Esophagus muscularis mucosa (tissue), 4 donors: ENCODE measurements at regions not wholly inside any gene's neighbourhood (a gene's known extent, or its start where the extent isn't known, plus 50 kb on each side); places are given as distances from the start of the nearest gene placed in this dataset.

Experiments used
- EP300 ChIP-seq: sonication (generic); formaldehyde crosslinking; IDR thresholded peaks from one replicate; pipeline ENCODE4 v1.6.1; 2017; ENCODE audit warnings: antibody characterized with exemption
- POLR2A ChIP-seq: fragments of 450-650 bp; IDR thresholded peaks from one replicate; pipeline ENCODE4 v1.6.1; 2017; ENCODE audit warnings: antibody characterized with exemption, moderate library complexity, mild to moderate bottlenecking, low read depth
- TF ChIP-seq, protein P1 (sequence below), 3 experiments: fragments of 200-600 bp in 2 of 3; fragments of 450-650 bp in 1 of 3; sonication (generic) in 2 of 3; IDR thresholded peaks; one replicate each; pipeline ENCODE4 v1.5.1; 2017 to 2019; ENCODE audit warnings: antibody characterized with exemption in 3 of 3, mild to moderate bottlenecking in 2 of 3, moderate library complexity in 1 of 3

DNA sequence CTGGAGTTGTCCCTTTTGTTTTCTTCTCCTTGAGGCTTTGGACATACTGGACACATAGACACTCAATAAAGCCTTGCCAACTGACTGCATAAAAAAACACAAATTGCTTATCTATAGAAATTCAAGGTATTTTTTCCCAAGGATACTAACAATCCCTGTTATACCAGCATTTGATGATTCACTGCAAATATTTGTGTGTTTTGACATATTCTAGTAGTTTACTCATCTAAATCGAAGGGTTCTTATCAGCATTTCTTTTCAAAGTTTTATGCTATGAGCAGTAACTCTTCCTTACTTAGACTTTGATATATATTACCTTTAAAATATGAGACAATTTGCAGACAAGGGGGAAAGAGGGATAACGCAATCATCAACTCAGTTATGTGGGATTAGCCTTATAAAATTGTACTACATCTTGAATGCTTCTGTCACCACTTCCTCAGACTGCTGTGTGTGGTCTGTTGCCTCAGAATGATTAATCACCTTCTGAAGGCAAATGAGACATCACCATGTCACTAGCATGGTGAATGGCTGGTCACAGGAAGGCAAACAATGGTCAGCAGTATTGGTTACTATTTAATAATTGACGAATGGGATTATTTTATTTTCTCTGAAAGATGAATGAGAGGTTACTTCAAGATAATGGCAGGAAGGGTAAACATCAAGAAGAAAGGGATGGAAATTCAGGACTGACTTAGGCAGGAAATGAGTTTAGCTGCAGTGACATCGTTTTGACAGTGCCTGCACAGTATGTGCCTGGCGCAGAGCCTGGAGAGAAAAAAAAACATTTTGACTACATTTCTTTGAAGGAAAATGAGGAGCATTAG is 544.3 kb upstream of the CNKSR2 start:
- TF ChIP-seq, protein P1, sequence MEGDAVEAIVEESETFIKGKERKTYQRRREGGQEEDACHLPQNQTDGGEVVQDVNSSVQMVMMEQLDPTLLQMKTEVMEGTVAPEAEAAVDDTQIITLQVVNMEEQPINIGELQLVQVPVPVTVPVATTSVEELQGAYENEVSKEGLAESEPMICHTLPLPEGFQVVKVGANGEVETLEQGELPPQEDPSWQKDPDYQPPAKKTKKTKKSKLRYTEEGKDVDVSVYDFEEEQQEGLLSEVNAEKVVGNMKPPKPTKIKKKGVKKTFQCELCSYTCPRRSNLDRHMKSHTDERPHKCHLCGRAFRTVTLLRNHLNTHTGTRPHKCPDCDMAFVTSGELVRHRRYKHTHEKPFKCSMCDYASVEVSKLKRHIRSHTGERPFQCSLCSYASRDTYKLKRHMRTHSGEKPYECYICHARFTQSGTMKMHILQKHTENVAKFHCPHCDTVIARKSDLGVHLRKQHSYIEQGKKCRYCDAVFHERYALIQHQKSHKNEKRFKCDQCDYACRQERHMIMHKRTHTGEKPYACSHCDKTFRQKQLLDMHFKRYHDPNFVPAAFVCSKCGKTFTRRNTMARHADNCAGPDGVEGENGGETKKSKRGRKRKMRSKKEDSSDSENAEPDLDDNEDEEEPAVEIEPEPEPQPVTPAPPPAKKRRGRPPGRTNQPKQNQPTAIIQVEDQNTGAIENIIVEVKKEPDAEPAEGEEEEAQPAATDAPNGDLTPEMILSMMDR (IDR thresholded peaks at IDR 0.05): no peak
- no peak for TF ChIP-seq POLR2A
- no peak for TF ChIP-seq EP300
